GM19438 (cell line): ENCODE measurements at regions not wholly inside any gene's neighbourhood (a gene's known extent, or its start where the extent isn't known, plus 50 kb on each side); places are given as distances from the start of the nearest gene placed in this dataset.
"Not testable (repeated sequence)": the region's sequence is repeated elsewhere in the genome, so short reads cannot be mapped to it uniquely, and the experiment has no call there.

ENCODE experiments used
- ATAC-seq: cut with Tn5 transposase; IDR thresholded peaks from one replicate; pipeline ENCODE4 v1.9.1; 2021; ENCODE audit warnings: low read depth; ENCODE audit not compliant: unreplicated experiment

DNA sequence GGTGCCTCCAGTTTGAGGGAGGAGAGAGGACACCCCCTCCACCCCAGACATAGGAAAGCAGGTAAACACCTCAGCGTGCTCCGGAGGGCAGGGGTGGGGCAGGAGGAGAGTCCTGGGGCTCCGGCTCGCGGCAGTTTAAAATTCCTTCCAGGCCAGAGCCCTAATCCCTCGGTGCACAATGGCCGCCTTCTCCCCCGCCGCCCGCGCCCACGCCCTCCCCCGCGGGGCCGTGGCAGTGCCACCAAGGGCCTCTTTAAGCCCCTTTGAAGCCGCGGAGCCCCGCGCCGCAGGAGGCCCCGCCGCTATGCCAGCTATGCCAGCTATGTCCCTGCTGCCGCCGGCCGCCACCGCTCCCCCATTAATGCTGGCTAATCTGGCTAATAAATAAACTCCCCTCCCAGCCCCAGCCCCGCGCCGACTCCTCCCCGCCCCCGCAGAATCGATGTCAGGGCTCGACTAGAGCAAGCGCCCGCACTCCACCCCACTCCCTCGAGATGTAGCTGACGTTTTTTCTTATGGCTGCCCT, 125.1 kb downstream of the MRPL14 start:
- ATAC-seq = no peak

DNA sequence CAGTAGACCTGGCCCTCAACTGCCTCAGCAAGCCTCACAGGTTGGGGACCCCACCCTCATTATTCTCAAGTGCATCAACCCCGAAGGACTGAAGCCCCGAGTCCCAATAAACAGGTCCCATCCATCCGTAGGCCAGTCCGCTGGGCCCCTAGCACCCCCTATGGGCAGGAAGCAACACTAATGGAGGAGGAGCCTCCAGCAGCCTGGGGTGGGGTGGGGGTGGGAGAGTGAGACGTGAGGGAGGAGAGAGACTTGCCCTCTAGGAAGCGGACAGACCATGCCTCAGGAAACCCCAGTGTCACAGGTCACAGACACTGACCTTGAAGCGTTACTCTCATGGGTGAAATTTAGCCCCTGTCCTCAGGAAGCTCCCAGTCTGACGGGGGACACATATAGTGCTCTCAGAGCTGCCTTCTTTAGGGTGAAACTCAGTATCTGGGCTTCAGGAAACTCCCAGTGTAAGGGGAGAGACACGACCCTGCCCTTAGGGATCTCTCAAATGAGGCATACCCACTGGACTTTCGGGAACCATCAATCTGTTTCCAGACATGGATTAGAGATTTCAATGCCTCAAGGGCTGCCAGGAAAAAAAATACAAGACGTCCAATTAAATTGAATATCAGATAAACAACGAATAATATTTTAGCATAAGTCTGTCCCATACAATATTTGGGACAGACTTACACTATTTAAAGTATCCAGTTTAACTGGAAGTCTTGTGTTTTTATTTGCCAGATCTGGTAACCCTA, 125.8 kb downstream of the MRPL14 start:
- no peak for ATAC-seq

DNA sequence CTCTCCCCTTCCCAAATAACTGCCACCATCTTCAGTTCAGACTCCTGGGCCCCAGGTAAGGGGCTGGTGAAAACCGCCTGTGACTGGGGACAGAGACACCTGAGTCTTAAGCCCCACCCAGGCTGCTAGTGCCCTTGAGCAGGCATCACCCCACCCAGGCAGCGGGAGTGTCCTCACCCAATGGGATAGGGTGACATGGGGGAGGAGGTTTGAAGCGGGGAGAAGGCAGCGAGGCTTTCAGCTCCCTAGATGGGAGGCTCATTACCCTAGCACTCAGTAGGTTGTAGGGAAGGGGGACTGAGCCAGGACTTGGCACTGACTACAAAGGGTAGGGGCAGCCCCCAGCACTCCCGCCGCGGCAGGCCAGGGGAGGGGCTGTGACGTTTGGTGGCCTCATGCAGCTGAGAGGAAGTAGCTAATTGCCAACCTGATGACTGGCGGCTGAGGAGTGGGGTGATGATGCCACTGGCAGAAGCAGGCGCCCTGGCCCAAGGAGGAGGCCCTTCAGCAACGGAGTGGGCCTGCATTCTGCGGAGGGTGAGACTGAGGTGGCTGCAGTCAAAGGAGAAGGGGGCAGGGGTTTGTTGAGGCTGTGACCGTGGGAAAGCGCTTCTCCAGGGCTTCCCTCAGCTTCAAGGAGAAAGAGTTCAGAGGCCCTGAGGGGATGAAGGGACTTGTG, 126.9 kb downstream of the MRPL14 start:
- no peak for ATAC-seq

DNA sequence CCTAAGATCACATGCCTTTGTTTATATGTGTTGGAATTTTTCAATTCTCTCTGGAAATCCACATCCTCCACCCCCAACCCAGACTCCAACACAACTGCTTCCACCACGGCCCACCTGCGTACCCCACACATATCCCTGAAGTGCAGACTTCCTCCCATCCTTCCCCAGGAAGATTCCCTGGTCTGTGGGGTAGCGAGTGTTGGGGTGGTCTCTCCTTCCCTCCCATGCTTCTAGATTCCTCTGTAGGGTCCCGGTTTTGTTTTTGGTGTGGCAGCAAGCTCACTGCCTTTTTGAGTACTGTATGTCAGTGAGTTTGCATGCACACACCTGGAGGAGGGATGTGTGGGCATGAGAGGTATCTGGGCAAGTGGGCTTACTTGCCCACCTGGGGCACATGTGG, 127.6 kb downstream of the MRPL14 start:
- no peak for ATAC-seq

- ATAC-seq = not testable (repeated sequence)
Measured at GRCh38 chr6:43998592-43999243, 128.5 kb downstream of the MRPL14 start.

- ATAC-seq = not testable (repeated sequence)
Measured at GRCh38 chr6:43997990-43998585, 129.2 kb downstream of the MRPL14 start.

DNA sequence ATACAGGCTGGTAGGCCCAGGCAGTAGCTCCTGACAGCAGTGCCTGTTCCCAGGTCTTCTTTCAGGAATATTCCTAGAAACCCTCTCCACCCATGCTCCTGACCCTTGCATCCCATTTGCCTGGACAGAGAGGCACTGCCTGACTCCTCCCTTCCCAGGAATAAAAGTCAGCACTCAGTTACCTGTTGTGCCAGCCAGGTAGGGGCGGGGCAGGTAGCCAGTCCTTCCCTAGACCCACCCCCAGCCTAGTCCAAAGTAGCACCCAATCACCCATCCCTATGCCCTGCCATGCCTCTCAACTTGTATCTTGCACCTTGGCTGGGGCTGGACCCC, 129.9 kb downstream of the MRPL14 start:
- no peak for ATAC-seq

DNA sequence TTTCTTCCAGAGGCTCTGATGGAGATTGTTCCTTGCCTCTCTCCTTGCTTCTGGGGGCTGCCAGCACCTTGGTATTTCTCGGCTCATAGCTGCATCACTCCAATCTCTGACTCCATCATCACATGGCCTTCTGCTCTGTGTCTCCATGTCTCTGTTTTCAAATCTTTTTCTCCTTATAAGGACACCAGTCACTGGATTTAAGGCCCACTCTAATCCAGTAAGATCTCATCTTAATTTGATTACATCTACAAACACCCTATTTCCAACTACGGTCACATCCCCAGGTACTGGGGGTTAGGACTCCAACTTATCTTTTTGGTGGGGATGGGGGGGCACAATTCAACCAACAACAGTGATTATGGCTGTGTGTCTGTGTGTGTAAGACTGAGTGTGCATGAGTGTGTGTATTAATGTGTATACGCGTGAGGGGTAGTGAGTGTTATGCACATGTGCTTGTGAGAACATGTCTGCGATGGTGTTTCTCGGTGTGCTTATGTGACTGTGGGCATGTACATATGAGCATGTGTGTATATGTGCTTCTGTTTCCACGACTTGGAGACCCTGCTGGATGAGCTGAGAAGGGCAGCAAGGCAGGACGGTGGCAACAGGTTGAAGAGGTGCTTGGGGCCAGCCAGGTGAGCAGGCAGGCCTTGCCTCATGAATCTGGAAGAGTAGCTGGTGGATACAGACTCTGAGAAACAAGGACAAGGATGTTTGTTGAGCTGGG, 130.5 kb downstream of the MRPL14 start:
- ATAC-seq = no peak

GRCh38 chr6:43995137-43995536, 132.1 kb downstream of the MRPL14 start:
- no peak for ATAC-seq

GRCh38 chr6:43993881-43994523, 133.2 kb downstream of the MRPL14 start:
- no peak for ATAC-seq

GRCh38 chr6:43992783-43993644, 134.2 kb downstream of the MRPL14 start:
- no peak for ATAC-seq

DNA sequence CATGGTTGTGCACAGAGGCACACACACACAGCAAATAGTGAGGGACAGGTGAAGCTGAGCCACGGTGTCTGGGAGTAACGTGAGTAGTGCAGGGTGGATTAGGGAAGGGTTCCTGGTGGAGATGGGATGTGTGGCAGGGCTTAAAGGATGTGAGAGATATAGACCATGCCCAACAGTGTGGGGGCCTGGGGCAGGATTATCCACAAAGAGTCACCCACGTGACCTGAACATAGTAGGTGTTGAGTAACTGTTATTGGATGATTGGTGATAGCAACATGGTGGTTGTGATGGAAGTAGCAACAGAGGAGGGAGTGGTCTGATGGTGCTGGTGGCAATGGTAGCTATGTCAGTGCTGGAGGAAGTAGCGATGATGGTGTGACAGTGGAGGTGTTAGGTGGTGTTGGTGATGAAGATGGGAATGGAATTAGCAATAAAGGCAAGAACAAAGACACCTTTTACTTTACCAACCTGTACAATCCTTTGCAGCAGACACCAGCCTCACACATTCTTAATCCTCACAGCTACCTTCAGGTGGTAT, 135.1 kb downstream of the MRPL14 start:
- no peak for ATAC-seq

GRCh38 chr6:43990627-43991619, 136.3 kb downstream of the MRPL14 start:
- no peak for ATAC-seq

GRCh38 chr6:43990275-43990626, 137.0 kb downstream of the MRPL14 start:
- ATAC-seq = no peak

DNA sequence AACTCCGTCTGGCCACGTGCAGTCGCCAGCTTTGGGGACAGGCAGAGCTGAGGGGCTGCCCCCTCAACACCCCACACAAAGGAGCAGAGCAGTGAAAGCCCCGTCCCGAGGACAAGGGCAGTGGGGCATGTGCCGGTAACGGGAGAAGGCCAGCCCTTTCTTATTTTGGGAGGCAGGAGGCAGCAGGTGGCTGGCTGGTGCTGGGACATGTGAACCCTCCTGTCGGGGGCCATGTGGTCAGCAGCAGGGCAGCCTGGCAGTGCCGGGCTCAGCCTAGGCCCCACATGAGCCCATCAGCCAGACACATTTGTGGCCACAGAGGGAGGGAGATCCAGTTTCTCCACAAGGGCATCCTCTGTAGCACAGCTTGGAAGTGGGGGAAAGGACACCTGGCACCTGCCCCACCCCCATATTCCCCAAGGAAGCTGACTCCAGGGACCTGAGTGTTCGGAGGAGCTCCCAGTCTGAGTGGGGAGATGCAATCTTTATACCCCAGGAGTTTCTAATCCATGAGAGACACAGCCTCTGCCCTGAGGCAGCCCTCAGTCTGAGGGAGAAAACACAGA, 137.6 kb downstream of the MRPL14 start:
- ATAC-seq = no peak

- ATAC-seq = no peak
Measured at GRCh38 chr6:43988801-43989200, 138.5 kb downstream of the MRPL14 start.

GRCh38 chr6:43987838-43988439, 139.3 kb downstream of the MRPL14 start:
- ATAC-seq = no peak
